ENCODE measurements at regions not wholly inside any gene's neighbourhood (a gene's known extent, or its start where the extent isn't known, plus 50 kb on each side); places are given as distances from the start of the nearest gene placed in this dataset.

- TF ChIP-seq ZBTB17 (tag by site-specific recombination; IDR thresholded peaks at IDR 0.05), result no peak
- TF ChIP-seq ZNF701 (tag by site-specific recombination; IDR thresholded peaks at IDR 0.05), result no peak
- TF ChIP-seq ZNF24 (tag by site-specific recombination; IDR thresholded peaks at IDR 0.05), result no peak
- TF ChIP-seq GLIS1 (tag by site-specific recombination; IDR thresholded peaks at IDR 0.05), result no peak
- TF ChIP-seq ZNF211 (tag by site-specific recombination; IDR thresholded peaks at IDR 0.05; ENCODE audit: low read depth), result no peak
- no peak for TF ChIP-seq ZNF791 (tag by site-specific recombination; IDR thresholded peaks at IDR 0.05)
Observed at GRCh38 chr2:180849851-180850250, 130.6 kb upstream of the UBE2E3 start (continued).

- H3K9me3 ChIP-seq (ENCODE audit: control insufficient read depth, insufficient read depth, low read depth, low read length), result no peaks in the 10 kb centered on the region
- H3K4me3 ChIP-seq (ENCODE audit: low read depth, low read length), result no peak overlapping the region
- no peak overlapping the region for H3K27ac ChIP-seq (ENCODE audit: extremely low read depth, low read depth, low read length)
- no peaks in the 10 kb centered on the region for H3K36me3 ChIP-seq (ENCODE audit: control insufficient read depth in 2 of 2, insufficient read depth in 1 of 2, low read length in 2 of 2)
- POLR2A ChIA-PET, result no interaction called here
- no peaks in the 10 kb centered on the region for H3K4me1 ChIP-seq (ENCODE audit: control insufficient read depth, insufficient read depth, low read length)
- CTCF ChIA-PET, result interaction anchor here (0.6 to 0.7 kb wide), 2 partner anchors 1792 to 1947 kb away, joined by 3 read pairs; no protein-coding TSS in a partner anchor
- TF ChIP-seq ZNF629 (tag by site-specific recombination; IDR thresholded peaks at IDR 0.05), result no peak
- TF ChIP-seq ZNF140 (tag by site-specific recombination; IDR thresholded peaks at IDR 0.05), result no peak
- no peak for TF ChIP-seq ZNF302 (tag by site-specific recombination; IDR thresholded peaks at IDR 0.05; ENCODE audit: low read depth)
- no peak for TF ChIP-seq ZNF548 (tag by site-specific recombination; IDR thresholded peaks at IDR 0.05)
- no peak for TF ChIP-seq ZNF266 (tag by site-specific recombination; IDR thresholded peaks at IDR 0.05; ENCODE audit: low read depth)
Observed at GRCh38 chr2:180848393-180848792, 132.0 kb upstream of the UBE2E3 start.

- no peak overlapping the region for H3K4me3 ChIP-seq (ENCODE audit: low read depth, low read length)
- no peak overlapping the region for H3K27ac ChIP-seq (ENCODE audit: extremely low read depth, low read depth, low read length)
- H3K4me1 ChIP-seq (ENCODE audit: control insufficient read depth, insufficient read depth, low read length), result no peaks in the 10 kb centered on the region
- H3K9me3 ChIP-seq (ENCODE audit: control insufficient read depth, insufficient read depth, low read depth, low read length), result no peaks in the 10 kb centered on the region
- ChIA-PET CTCF (interaction anchor here (0.6 kb wide), 1 partner anchor 20 kb away, joined by 4 read pairs; no protein-coding TSS in a partner anchor), POLR2A (no interaction called here)
- no peak for TF ChIP-seq PATZ1 (tag by site-specific recombination; IDR thresholded peaks at IDR 0.05)
- TF ChIP-seq ELK4 (IDR thresholded peaks at IDR 0.05; ENCODE audit: borderline replicate concordance, low read depth, low read length), result no peak
- no peaks in the 10 kb centered on the region for H3K36me3 ChIP-seq (ENCODE audit: control insufficient read depth in 2 of 2, insufficient read depth in 1 of 2, low read length in 2 of 2)
Observed at GRCh38 chr2:180846756-180847472, 133.5 kb upstream of the UBE2E3 start.

- Histone ChIP-seq H3K9me3 (ENCODE audit: control insufficient read depth, insufficient read depth, low read depth, low read length) (no peaks in the 10 kb centered on the region), H3K27ac (ENCODE audit: extremely low read depth, low read depth, low read length) (no peak overlapping the region), H3K4me1 (ENCODE audit: control insufficient read depth, insufficient read depth, low read length) (no peaks in the 10 kb centered on the region), H3K4me3 (ENCODE audit: low read depth, low read length) (no peak overlapping the region), H3K36me3 (ENCODE audit: control insufficient read depth in 2 of 2, insufficient read depth in 1 of 2, low read length in 2 of 2) (no peaks in the 10 kb centered on the region)
- CTCF ChIA-PET, result no interaction called here
- POLR2A ChIA-PET, result no interaction called here
- TF ChIP-seq ZNF664 (tag by site-specific recombination; IDR thresholded peaks at IDR 0.05), result no peak
- TF ChIP-seq ZNF623 (tag by site-specific recombination; IDR thresholded peaks at IDR 0.05), result no peak
- TF ChIP-seq ZNF660 (tag by site-specific recombination; IDR thresholded peaks at IDR 0.05), result no peak
- no peak for TF ChIP-seq HIC1 (tag by site-specific recombination; IDR thresholded peaks at IDR 0.05)
- TF ChIP-seq ZNF707 (tag by site-specific recombination; IDR thresholded peaks at IDR 0.05), result no peak
- TF ChIP-seq PRDM1 (tag by site-specific recombination; IDR thresholded peaks at IDR 0.05), result no peak
- TF ChIP-seq ZNF645 (tag by site-specific recombination; IDR thresholded peaks at IDR 0.05), result no peak
- TF ChIP-seq INSM2 (tag by site-specific recombination; IDR thresholded peaks at IDR 0.05), result no peak
- no peak for TF ChIP-seq ZBTB20 (tag by site-specific recombination; IDR thresholded peaks at IDR 0.05)
- TF ChIP-seq ZNF324 (tag by site-specific recombination; IDR thresholded peaks at IDR 0.05), result no peak
Observed at GRCh38 chr2:180842461-180842860, 137.9 kb upstream of the UBE2E3 start.
